ENCODE measurements at regions not wholly inside any gene's neighbourhood (a gene's known extent, or its start where the extent isn't known, plus 50 kb on each side); places are given as distances from the start of the nearest gene placed in this dataset.
A peak's percentile ranks its signal among the peaks of the same experiment; 100 is the strongest.

DNA sequence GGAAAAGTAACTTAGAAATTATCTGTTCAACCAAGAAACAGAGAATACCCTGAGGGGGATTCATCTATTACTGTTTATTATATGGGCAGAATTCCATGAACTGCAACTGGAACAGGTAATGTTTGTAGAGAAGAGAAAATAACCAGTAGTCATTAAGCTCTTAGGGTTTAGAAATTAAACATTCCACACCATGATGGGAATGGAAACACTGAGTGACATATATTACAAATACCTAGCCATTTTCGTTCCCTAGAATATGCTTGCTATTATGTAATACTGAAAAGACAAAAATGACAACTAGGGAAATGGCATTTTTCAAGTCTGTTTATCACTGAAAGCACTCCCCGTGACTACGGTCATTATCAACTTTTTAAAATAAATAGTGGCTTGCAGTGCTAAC is 1007.4 kb downstream of the GATA3 start:
- ATAC-seq (ENCODE audit: low read depth) (no peak), DNase-seq (ENCODE audit: low spot score) (no peak)
- Histone ChIP-seq H3K36me3 (ENCODE audit: low read depth) (no peaks in the 10 kb centered on the region), H3K9me3 (ENCODE audit: severe bottlenecking) (no peaks in the 10 kb centered on the region), H3K27ac (ENCODE audit: poor library complexity, severe bottlenecking) (no peak overlapping the region), H3K4me1 (ENCODE audit: insufficient read depth, poor library complexity, severe bottlenecking) (no peaks in the 10 kb centered on the region), H3K27me3 (ENCODE audit: insufficient read depth, poor library complexity, severe bottlenecking) (no peaks in the 10 kb centered on the region), H3K4me3 (ENCODE audit: severe bottlenecking) (no peak overlapping the region)
- TF ChIP-seq, protein P1, sequence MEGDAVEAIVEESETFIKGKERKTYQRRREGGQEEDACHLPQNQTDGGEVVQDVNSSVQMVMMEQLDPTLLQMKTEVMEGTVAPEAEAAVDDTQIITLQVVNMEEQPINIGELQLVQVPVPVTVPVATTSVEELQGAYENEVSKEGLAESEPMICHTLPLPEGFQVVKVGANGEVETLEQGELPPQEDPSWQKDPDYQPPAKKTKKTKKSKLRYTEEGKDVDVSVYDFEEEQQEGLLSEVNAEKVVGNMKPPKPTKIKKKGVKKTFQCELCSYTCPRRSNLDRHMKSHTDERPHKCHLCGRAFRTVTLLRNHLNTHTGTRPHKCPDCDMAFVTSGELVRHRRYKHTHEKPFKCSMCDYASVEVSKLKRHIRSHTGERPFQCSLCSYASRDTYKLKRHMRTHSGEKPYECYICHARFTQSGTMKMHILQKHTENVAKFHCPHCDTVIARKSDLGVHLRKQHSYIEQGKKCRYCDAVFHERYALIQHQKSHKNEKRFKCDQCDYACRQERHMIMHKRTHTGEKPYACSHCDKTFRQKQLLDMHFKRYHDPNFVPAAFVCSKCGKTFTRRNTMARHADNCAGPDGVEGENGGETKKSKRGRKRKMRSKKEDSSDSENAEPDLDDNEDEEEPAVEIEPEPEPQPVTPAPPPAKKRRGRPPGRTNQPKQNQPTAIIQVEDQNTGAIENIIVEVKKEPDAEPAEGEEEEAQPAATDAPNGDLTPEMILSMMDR (IDR thresholded peaks at IDR 0.05; ENCODE audit: poor library complexity, severe bottlenecking): no peak

DNA sequence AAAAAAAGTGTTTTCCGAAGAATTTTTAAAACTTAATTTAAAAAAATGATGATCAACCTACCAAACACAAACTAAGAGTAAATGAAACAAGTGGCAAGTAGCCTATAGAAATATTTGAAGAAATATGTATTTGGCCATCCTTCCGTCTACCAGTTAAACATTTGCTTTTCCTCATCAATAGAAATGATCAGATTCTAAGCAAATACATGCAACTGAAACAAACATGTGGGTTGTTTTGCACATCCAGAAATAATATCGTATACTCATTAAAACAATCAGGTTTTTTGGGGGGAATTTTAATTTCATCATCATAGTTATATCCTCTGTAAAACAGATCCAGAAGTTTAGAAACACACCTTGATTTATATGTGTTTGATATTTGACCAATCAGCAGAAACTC is 1011.7 kb downstream of the GATA3 start:
- no peaks in the 10 kb centered on the region for H3K9me3 ChIP-seq (ENCODE audit: severe bottlenecking)
- peaks cover 12% of the 10 kb centered on the region for H3K4me1 ChIP-seq (ENCODE audit: insufficient read depth, poor library complexity, severe bottlenecking)
- no peak for DNase-seq (ENCODE audit: low spot score)

DNA sequence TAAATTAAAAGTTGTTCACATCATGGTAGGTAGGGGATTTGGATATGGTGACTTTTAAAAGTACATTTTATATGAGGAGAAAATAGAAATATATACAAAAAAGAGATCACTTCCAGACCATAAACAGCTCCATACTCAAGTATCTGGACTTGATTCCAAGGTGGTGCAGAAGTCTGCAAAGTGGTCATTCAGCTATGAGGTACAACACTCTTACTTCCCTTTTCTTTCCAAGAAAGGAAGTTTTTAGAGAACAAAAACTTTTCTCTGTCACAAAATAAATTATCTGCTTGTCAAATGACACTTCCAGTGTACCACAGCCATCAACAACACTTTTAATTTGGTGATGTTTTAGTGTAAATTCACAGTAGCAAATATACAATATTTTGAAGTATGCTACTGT is 1013.5 kb downstream of the GATA3 start:
- peaks cover 2% of the 10 kb centered on the region for H3K9me3 ChIP-seq (ENCODE audit: severe bottlenecking)
- H3K4me1 ChIP-seq (ENCODE audit: insufficient read depth, poor library complexity, severe bottlenecking): peaks cover 18% of the 10 kb centered on the region
- no peak for DNase-seq (ENCODE audit: low spot score)
- TF ChIP-seq, protein P1 (IDR thresholded peaks at IDR 0.05; ENCODE audit: poor library complexity, severe bottlenecking): no peak
- ATAC-seq (ENCODE audit: low read depth): no peak
- H3K27ac ChIP-seq (ENCODE audit: poor library complexity, severe bottlenecking): peak overlapping the region; percentile 69
- H3K4me3 ChIP-seq (ENCODE audit: severe bottlenecking): no peak overlapping the region
- no peaks in the 10 kb centered on the region for H3K36me3 ChIP-seq (ENCODE audit: low read depth)
- no peaks in the 10 kb centered on the region for H3K27me3 ChIP-seq (ENCODE audit: insufficient read depth, poor library complexity, severe bottlenecking)

More for the DNA sequence above, 1011.7 kb downstream of the GATA3 start:
- no peaks in the 10 kb centered on the region for H3K27me3 ChIP-seq (ENCODE audit: insufficient read depth, poor library complexity, severe bottlenecking)
- TF ChIP-seq, protein P1 (IDR thresholded peaks at IDR 0.05; ENCODE audit: poor library complexity, severe bottlenecking): no peak
- H3K4me3 ChIP-seq (ENCODE audit: severe bottlenecking): no peak overlapping the region
- no peaks in the 10 kb centered on the region for H3K36me3 ChIP-seq (ENCODE audit: low read depth)
- ATAC-seq (ENCODE audit: low read depth): no peak
- H3K27ac ChIP-seq (ENCODE audit: poor library complexity, severe bottlenecking): no peak overlapping the region

GRCh38 chr10:9069136-9069535 is 1014.6 kb downstream of the GATA3 start:
- no peaks in the 10 kb centered on the region for H3K36me3 ChIP-seq (ENCODE audit: low read depth)
- no peaks in the 10 kb centered on the region for H3K27me3 ChIP-seq (ENCODE audit: insufficient read depth, poor library complexity, severe bottlenecking)
- no peak for DNase-seq (ENCODE audit: low spot score)
- H3K27ac ChIP-seq (ENCODE audit: poor library complexity, severe bottlenecking): peak overlapping the region; percentile 69
- ATAC-seq (ENCODE audit: low read depth): peak; percentile 100
- H3K4me3 ChIP-seq (ENCODE audit: severe bottlenecking): no peak overlapping the region
- H3K4me1 ChIP-seq (ENCODE audit: insufficient read depth, poor library complexity, severe bottlenecking): peaks cover 25% of the 10 kb centered on the region
- H3K9me3 ChIP-seq (ENCODE audit: severe bottlenecking): peaks cover 2% of the 10 kb centered on the region
- TF ChIP-seq, protein P1 (IDR thresholded peaks at IDR 0.05; ENCODE audit: poor library complexity, severe bottlenecking): no peak

- Histone ChIP-seq H3K27me3 (ENCODE audit: insufficient read depth, poor library complexity, severe bottlenecking) (no peaks in the 10 kb centered on the region), H3K4me1 (ENCODE audit: insufficient read depth, poor library complexity, severe bottlenecking) (peaks cover 13% of the 10 kb centered on the region), H3K27ac (ENCODE audit: poor library complexity, severe bottlenecking) (no peak overlapping the region), H3K36me3 (ENCODE audit: low read depth) (no peaks in the 10 kb centered on the region), H3K9me3 (ENCODE audit: severe bottlenecking) (peaks cover 2% of the 10 kb centered on the region), H3K4me3 (ENCODE audit: severe bottlenecking) (no peak overlapping the region)
- TF ChIP-seq, protein P1 (IDR thresholded peaks at IDR 0.05; ENCODE audit: poor library complexity, severe bottlenecking): peak; percentile 46
- ATAC-seq (ENCODE audit: low read depth) (no peak), DNase-seq (ENCODE audit: low spot score) (no peak)
Measured at GRCh38 chr10:9075420-9075819, 1020.9 kb downstream of the GATA3 start.

All from RWPE2 (cell line).